HG03103 (cell line): ENCODE measurements at regions not wholly inside any gene's neighbourhood (a gene's known extent, or its start where the extent isn't known, plus 50 kb on each side); places are given as distances from the start of the nearest gene placed in this dataset.
"Not testable (repeated sequence)": the region's sequence is repeated elsewhere in the genome, so short reads cannot be mapped to it uniquely, and the experiment has no call there.

ENCODE experiments used
- ATAC-seq: cut with Tn5 transposase; IDR thresholded peaks from one replicate; pipeline ENCODE4 v1.9.1; 2021; ENCODE audit warnings: low read depth; ENCODE audit not compliant: unreplicated experiment

GRCh38 chr1:196091397-196092135 is 516.7 kb downstream of the KCNT2 start:
- ATAC-seq, result no peak

- no peak for ATAC-seq
These were observed 518.0 kb downstream of the KCNT2 start for GRCh38 chr1:196090226-196090625.

- ATAC-seq, result no peak
These were observed 519.7 kb downstream of the KCNT2 start for GRCh38 chr1:196088541-196088940.

- no peak for ATAC-seq
These were observed 529.5 kb downstream of the KCNT2 start for GRCh38 chr1:196078691-196079090.

GRCh38 chr1:196075621-196076020 is 532.6 kb downstream of the KCNT2 start:
- no peak for ATAC-seq

GRCh38 chr1:196074182-196074581 is 534.1 kb downstream of the KCNT2 start:
- no peak for ATAC-seq

GRCh38 chr1:196071447-196071846 is 536.8 kb downstream of the KCNT2 start:
- no peak for ATAC-seq

- no peak for ATAC-seq
These were observed 537.3 kb downstream of the KCNT2 start for GRCh38 chr1:196070940-196071339.

- ATAC-seq, result no peak
These were observed 544.3 kb downstream of the KCNT2 start for GRCh38 chr1:196063952-196064351.

GRCh38 chr1:196063294-196063693 is 544.9 kb downstream of the KCNT2 start:
- ATAC-seq, result no peak

- no peak for ATAC-seq
These were observed 547.7 kb downstream of the KCNT2 start for GRCh38 chr1:196060539-196060938.

GRCh38 chr1:196059210-196059609 is 549.0 kb downstream of the KCNT2 start:
- no peak for ATAC-seq

- ATAC-seq, result no peak
These were observed 551.3 kb downstream of the KCNT2 start for GRCh38 chr1:196056966-196057365.

- no peak for ATAC-seq
These were observed 558.8 kb downstream of the KCNT2 start for GRCh38 chr1:196049407-196049806.

- no peak for ATAC-seq
These were observed 565.0 kb downstream of the KCNT2 start for GRCh38 chr1:196043268-196043667.

GRCh38 chr1:196034080-196034706 is 574.0 kb downstream of the KCNT2 start:
- ATAC-seq, result no peak

GRCh38 chr1:196031387-196031786 is 576.9 kb downstream of the KCNT2 start:
- ATAC-seq, result not testable (repeated sequence)

GRCh38 chr1:196030455-196030854 is 577.8 kb downstream of the KCNT2 start:
- ATAC-seq, result no peak

GRCh38 chr1:196029410-196029809 is 578.8 kb downstream of the KCNT2 start:
- ATAC-seq, result no peak

- ATAC-seq, result no peak
These were observed 581.1 kb downstream of the KCNT2 start for GRCh38 chr1:196027127-196027526.

- not testable (repeated sequence) for ATAC-seq
These were observed 587.1 kb downstream of the KCNT2 start for GRCh38 chr1:196021174-196021573.

- ATAC-seq, result no peak
These were observed 598.9 kb downstream of the KCNT2 start for GRCh38 chr1:196009362-196009761.
